GM10266 (cell line): ENCODE measurements at regions not wholly inside any gene's neighbourhood (a gene's known extent, or its start where the extent isn't known, plus 50 kb on each side); places are given as distances from the start of the nearest gene placed in this dataset.

ENCODE experiments used
- DNase-seq: peaks from one replicate; pipeline ENCODE4 v3.0.0; 2012; ENCODE audit errors: extremely low spot score
- TF ChIP-seq, protein P1 (sequence below): IDR thresholded peaks from 2 replicates; pipeline ENCODE4 v1.5.1; 2012; ENCODE audit warnings: mild to moderate bottlenecking, low read depth; ENCODE audit not compliant: control insufficient read depth, insufficient read depth; ENCODE audit errors: missing control alignments

DNA sequence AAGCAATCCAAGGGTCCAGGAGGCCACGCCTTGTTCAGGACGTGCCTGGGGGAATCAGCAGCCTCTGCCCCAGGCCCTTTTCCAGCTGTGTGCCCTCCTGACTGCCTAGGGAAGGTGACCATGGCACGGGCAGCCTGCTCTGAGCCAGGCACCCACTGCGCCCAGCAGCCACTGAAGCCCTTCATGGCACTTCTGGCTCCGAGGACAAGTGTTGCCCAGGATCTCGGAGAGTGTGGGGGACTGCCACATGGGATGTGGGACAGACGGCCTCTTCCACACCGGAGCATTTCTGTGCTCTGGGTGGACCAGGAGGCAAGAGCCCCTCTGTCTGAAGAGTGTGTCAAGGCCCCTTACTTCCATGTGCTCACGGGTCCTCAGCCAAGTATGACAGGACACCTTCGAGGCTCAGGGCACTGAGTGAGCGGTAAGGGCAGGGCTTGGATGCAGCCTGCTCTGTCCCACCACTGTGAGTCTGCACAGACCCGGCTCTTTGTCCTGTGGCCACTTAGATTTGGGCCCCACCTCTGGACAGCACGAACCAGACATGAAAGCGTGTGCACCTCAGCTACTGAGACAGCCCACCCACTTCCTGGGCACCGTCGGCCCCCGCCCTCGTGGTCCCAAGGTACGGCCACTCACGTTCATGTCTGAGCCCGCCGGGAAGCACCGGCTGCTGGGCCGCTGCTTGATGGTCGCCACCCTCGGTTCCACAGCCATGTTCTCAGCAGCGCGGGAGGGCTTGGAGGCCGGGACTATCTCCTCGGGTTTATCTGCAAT, 93.6 kb downstream of the CTTN start:
- no peak for DNase-seq
- TF ChIP-seq, protein P1, sequence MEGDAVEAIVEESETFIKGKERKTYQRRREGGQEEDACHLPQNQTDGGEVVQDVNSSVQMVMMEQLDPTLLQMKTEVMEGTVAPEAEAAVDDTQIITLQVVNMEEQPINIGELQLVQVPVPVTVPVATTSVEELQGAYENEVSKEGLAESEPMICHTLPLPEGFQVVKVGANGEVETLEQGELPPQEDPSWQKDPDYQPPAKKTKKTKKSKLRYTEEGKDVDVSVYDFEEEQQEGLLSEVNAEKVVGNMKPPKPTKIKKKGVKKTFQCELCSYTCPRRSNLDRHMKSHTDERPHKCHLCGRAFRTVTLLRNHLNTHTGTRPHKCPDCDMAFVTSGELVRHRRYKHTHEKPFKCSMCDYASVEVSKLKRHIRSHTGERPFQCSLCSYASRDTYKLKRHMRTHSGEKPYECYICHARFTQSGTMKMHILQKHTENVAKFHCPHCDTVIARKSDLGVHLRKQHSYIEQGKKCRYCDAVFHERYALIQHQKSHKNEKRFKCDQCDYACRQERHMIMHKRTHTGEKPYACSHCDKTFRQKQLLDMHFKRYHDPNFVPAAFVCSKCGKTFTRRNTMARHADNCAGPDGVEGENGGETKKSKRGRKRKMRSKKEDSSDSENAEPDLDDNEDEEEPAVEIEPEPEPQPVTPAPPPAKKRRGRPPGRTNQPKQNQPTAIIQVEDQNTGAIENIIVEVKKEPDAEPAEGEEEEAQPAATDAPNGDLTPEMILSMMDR = no peak

DNA sequence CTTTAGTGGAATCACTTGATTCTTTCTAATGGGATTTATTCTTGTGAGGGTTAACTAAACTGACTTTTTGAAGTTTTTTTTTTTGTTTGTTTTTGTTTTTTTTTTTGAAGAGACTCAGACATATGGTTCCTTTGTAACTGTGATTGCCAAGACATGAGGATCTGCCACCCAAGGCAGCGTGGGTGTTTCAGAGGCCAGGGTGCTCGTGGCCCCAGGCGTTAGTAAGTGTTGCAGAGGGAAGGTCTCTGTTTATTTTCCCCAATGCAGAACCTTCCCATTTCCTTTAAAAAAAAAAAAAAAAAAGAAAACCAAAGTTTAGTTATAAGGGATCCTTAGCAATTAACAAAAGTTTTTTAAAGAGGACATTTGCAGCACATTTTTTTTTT, 94.8 kb downstream of the CTTN start:
- TF ChIP-seq, protein P1 = no peak
- DNase-seq = no peak

DNA sequence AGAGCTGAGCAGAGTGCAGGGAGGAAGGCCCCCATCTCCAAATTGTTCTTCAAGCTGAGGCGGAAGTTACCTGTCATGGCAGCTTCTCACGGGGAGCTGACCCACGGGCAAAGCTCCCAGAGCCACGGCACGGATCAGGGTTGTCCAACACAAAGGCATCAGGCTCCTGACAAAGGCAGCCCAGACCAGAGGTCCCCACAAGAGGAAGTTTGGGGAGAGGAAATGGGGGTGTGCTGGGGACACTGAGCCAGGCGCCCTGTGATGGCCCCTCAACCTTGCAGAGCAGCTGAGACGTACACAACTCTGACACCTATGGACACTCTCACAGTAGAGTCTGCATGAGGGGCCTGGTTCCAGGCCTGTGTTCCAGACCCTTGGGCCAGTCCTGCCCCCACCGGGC, 95.6 kb downstream of the CTTN start:
- no peak for DNase-seq
- TF ChIP-seq, protein P1 = no peak

DNA sequence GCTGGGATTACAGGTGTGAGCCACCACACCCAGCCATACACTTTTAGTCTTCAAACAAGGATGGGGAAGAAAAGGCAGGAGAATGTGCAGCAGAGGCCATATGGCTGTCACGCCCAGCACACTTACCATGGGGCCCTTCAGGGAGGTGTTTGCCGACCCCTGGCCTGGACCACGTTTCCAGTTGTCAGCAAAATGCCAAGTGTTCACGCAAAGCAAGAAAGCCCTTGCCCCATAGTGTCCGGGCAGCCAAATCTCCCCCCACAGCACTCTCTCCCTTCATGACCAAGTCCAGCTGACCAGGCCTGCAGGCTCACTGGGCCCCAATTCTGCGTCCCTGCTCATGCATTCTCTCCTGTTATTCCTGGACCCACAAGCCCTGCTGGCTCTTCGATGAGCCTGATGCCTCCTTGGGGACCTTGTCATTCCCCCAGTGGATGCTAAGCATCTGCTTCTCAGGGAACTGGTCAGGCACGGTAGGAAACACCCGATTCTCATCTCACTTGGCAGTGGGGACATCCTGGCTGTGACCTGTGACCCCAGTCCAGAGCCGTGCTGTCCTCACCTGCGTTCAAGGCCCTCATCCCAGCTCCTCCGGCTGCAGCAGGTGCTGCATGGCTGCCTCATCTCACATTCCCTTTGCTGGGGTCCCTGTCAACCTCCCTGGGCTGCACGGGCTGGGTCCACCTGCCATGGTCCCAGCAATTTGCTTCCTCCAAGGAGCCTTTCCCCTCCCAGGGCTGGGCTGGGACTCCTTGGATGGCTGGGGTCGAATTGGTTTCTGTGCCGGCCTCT, 96.4 kb downstream of the CTTN start:
- TF ChIP-seq, protein P1 = no peak
- DNase-seq = no peak

DNA sequence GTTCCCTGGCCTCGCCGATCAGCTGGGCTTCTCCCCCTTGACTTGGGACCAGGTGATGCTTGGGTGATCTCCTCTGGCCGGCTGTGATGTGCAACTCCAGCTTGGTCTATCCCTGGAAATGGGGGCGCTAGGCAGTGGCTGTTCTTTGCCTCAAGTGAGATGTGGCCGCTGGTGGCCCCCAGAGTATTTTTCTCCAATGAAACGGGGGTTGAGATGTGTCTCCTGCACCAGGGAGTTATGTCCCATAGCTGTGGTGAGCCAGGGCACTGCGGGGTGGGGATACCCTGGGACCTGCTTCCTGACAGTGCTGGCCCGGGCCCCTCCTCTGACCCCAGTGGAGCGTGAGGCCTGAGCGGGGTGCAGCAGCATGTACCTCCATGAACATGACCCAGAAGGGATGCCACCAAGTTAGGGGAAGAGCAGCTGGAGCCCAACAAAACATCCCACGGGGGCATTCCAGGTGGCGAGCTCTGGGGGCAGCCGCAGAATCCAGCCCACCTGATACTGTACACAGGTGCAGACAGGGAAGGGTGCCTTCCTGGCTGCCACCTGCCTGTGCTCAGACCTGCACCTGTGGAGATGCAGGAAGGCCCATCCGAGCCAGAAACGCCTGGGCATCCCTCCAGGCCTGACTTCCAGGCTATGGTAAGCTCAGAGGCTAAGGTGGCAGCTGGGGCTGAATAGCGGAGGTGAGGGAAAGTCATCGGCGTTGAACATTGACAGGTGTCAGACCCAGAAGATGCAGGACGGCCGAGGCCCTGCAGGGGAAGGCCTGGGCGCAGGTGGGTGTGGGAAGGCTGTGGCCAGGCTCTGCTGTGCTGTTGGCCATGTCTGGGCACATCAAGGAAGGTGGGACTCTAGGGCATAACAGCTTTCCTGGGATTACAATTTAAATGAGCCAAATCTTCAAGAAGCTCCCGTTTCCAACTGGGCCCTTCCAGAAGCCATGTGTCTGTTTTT, 97.3 kb downstream of the CTTN start:
- TF ChIP-seq, protein P1 = no peak
- DNase-seq = no peak

DNA sequence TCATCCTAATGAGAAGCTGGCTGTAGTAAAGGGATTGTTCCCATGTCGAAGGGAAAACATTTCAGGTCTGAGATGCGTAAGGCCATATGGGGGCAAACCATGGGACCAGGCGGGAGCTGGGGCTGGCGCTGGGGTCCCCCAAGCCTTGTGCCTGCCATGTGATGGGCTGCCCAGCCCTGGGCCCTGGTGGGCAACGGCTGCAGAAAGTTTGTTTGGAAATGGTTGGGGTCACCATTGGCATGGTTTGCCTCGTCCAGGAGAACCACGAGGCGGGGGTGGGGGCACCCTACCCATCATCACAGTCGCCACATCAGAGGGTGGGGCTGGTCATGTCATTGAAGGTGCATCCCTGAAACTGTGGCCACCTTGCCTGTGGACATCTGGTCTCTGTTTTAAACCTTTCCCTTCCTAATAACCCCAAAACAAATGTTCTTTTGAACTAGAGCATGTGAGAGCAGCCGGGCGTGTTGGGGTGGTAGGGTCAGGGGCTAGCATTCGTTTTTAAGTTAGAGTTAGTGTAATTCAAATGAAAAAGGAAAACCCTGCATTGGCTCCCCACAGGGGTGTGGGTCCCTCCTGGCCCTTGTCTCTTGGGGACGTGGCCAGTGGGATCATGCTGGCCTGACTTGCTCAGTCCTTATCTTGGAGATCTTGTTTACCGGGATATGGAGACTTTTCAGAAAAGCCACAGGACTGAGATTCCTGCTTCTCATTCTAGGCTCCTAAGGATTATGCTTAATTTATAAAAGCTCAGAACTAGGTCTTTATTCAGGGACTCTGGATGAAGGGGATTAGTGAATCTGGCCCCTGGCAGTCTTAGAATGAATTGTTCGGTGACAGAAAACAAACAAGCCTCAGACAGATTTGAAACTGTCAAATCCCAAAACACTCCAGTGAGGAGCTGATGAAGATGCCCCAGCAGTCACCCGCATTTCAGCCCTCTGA, 98.5 kb downstream of the CTTN start:
- no peak for DNase-seq
- TF ChIP-seq, protein P1 = no peak
